NT2/D1 (cell line): ENCODE measurements at regions not wholly inside any gene's neighbourhood (a gene's known extent, or its start where the extent isn't known, plus 50 kb on each side); places are given as distances from the start of the nearest gene placed in this dataset.

Experiments used
- SUZ12 ChIP-seq: IDR thresholded peaks from 2 replicates; pipeline ENCODE4 v1.6.1; 2011; ENCODE audit not compliant: insufficient read length, insufficient read depth; ENCODE audit errors: extremely low read depth
- YY1 ChIP-seq: IDR thresholded peaks from 2 replicates; pipeline ENCODE4 v1.6.1; 2011; ENCODE audit not compliant: insufficient read length, insufficient read depth
- ZNF274 ChIP-seq: IDR thresholded peaks from 2 replicates; pipeline ENCODE4 v1.6.1; 2011; ENCODE audit warnings: mild to moderate bottlenecking, low read depth, low read length

GRCh38 chr22:27207907-27208306 lies 550.5 kb downstream of the MIAT start:
- TF ChIP-seq YY1 (no peak), ZNF274 (no peak), SUZ12 (no peak)
